ENCODE measurements at regions not wholly inside any gene's neighbourhood (a gene's known extent, or its start where the extent isn't known, plus 50 kb on each side); places are given as distances from the start of the nearest gene placed in this dataset.
A peak's percentile ranks its signal among the peaks of the same experiment; 100 is the strongest.

DNA sequence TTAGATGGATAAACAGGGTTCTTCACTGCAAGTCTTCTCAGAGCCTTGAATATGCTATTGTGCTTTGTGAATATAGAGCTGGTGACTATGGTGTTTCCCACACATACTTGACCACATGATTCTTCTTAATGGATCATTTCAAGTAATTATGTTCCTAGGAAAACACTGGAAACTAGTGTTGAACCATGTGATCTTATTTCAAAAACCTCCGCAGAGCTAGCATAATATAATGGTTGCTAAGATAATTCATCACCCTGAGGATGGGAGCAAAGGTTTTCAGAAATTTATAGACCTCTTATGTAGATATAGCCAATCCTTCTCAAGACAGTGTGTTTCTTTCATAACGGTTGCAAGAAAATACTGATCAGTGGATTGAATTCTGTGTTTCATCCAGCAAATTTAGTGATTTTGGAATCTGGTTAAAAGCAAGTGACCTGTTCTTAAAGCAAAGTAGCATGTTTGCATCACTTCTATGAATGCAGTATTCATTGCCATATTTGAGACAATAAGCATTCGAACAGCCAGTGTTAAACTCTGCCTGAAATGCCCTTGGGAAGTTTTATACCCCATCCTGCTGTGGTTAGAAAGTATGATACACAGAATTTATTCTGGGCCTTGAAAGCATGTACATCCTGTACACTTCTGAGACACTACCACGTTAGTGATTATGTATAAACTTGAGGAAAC is 341.0 kb upstream of the E2F7 start:
- no peak for DNase-seq (ENCODE audit: low read depth)

DNA sequence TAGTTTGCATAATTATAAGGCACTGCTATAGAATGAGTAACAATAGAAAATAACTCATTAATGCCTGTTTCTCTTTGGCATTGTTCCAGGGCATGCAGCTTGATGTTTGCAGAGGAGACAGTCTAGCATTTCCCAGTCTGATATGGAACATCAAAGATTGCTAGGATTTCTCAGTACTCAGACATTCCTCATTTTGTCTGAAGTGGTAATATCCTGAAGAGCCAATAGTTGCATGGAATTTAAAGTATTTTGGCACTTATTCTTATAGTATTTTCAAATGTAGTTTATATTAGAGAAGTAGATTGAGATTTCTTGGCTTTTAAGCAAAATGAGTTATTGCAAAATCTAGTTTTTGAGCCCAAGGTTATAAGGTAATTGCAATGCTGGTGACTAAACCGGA is 337.3 kb upstream of the E2F7 start:
- no peak for DNase-seq (ENCODE audit: low read depth)

DNA sequence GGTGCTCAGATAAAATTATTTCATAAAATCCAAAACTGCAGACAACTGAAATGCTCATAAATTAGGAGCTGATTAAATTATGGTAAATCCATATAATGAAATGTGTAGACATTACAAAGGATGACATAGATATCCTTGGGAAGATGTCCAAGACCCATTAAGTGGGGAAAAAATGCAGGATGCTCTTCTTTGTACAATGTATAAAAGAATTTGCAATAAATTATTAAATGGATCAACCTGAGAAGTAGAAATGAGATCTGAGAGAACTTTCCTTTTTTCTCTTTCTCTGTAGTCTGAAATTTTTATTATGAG is 336.4 kb upstream of the E2F7 start:
- no peak for DNase-seq (ENCODE audit: low read depth)

- DNase-seq (ENCODE audit: low read depth) = no peak
These were observed 335.8 kb upstream of the E2F7 start for GRCh38 chr12:77401064-77401769.

- DNase-seq (ENCODE audit: low read depth) = no peak
These were observed 327.2 kb upstream of the E2F7 start for GRCh38 chr12:77392467-77393088.

- no peak for DNase-seq (ENCODE audit: low read depth)
These were observed 323.3 kb upstream of the E2F7 start for GRCh38 chr12:77388445-77389265.

DNA sequence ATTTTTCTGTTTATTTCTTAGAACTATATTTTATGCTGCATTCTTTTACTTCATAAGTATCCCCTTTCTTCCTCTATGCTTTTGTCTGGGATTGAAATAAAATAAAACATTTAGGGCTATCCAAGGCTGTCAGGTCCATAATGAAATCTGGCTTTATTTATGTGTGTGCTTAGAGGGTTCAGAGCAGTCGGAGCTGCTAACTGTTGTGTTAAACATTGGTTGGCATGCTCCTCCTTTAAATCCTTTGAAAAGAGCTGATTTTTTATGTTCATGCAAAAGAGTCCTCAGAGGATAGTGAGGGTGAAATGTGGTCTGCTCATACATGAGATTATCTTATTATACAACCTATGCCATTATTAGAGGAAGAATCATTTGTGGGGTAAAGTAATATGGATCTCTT is 322.3 kb upstream of the E2F7 start:
- DNase-seq (ENCODE audit: low read depth) = no peak

DNA sequence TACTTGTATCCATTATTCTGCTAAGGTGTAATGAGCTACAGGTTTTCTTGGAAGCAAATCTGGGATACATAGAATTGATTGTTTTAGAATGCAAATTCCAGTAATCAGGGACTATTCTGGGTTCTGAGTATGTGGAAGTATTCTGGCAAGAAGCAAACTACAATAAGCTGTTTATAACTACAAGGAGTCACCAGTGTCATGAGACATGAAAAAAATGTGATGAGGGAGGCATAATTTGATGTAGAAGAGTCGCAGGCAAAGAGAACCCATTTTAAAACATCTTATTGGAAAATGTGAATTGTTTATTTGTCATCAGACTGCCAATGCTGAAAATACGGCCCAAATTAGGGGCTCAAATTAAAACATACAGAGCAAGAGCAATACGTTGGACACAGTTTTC is 321.8 kb upstream of the E2F7 start:
- DNase-seq (ENCODE audit: low read depth) = no peak

DNA sequence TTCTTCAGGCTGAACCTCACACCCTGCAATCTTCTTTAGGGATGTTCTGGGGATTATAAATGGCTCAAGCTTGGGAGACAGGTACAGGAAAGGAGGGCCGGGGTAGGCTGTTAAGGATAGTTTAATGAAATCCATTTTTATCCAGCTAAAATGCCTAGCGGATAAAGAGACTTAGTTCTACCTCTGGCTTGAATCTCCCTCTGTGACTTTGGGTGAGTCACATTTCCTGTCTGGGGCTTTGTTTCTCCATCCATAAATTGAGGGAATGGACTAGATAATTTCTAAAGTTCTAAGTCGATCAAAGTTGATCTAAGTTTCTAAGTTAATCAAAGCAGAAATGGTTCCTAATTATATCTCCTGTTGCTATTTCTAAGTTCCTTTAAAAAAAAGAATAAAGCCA is 319.6 kb upstream of the E2F7 start:
- DNase-seq (ENCODE audit: low read depth) = peak; percentile 37

- no peak for DNase-seq (ENCODE audit: low read depth)
These were observed 316.9 kb upstream of the E2F7 start for GRCh38 chr12:77382096-77382742.

DNA sequence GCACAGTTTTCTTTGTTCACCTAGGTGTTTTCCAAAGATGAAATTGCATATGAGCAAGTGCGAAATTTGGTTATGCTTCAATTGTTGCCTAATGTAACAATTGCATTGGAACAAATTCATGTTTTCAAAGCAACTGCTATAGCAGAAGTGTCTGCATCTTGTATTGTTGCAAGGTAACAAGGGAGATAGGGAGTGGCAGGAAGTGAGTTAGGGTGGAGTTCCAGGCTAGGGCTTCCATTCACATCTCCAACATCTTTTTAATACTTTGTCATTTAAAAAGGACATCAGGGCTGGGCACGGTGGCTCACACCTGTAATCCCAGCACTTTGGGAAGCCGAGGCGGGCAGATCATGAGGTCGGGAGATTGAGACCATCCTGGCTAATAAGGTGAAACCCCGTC is 312.3 kb upstream of the E2F7 start:
- no peak for DNase-seq (ENCODE audit: low read depth)

DNA sequence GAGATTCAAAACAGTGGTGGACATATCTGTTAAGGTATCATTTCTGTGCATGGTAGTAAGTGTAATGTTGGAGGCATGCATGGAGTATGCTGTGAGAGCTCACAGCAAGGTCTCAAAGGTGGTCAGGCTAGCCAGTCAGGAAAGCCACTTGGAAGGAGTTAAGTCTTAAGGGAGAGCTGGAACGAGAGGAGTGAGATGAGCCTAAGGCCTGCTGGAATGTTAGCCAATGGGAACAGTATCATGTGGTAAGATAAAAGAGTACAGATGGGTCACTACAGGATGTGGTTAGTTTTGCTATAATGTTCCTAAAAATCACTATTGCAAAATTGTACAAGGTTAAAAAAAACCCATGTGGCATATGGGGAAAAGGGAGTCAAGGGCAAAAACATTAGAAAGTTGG is 311.7 kb upstream of the E2F7 start:
- no peak for DNase-seq (ENCODE audit: low read depth)

DNA sequence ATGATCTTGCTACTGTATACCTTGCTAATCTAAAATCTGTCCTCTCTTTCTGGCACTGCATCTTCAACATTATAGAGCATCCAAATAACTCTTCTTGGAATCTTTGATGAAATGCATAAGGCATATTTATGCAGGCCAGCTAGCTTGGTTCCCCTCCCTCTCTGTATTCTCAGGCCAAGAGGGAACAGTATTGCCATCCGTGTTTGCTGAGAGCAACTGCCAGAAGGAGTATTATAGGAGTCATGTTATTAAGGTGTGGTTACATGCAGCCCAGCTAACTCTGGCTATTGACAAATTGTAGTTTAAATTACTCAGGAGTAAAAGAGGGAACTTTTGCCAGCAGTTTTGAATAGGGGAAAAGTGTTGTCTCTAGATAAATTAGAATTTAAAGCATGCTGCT is 309.3 kb upstream of the E2F7 start:
- no peak for DNase-seq (ENCODE audit: low read depth)

DNA sequence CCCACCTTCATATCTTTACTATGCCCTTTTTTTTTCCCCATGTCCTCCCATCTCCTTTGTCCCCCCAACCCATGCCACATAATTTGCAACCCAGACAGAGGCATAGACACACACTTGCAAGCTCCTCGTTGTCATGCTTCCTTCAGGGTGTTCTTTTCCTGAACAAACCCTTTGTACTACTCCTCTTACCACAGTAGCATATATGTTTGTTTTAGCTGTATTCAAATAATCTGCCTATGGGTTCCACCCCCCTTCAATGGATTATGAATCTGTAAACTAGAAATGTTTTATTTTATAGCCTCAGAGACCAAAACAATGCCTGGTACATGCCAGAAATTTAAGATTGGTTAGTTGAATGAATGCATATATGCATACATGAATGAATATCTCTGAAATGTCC is 307.1 kb upstream of the E2F7 start:
- no peak for DNase-seq (ENCODE audit: low read depth)

DNA sequence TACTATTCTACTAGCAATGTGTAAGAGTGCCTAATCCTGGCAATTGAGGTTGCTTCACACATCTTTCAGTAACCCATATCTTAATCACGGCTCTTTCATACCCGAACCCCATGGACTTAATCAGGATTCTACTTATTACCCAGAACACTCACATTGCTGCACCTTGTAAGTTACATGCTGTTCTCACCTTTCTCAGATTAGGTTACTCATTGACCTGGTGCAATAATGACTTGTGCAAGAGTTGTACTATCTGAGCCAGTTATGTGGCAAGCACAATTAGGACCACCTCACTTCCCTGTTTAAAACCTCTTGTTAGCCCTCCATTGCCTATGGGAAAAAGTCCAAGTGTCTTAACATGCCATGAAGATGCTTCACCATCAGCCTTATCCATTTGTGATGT is 306.7 kb upstream of the E2F7 start:
- DNase-seq (ENCODE audit: low read depth) = no peak

- no peak for DNase-seq (ENCODE audit: low read depth)
These were observed 303.0 kb upstream of the E2F7 start for GRCh38 chr12:77368379-77368778.

- no peak for DNase-seq (ENCODE audit: low read depth)
These were observed 301.2 kb upstream of the E2F7 start for GRCh38 chr12:77366616-77367015.

- DNase-seq (ENCODE audit: low read depth) = no peak
These were observed 299.0 kb upstream of the E2F7 start for GRCh38 chr12:77364400-77364799.

GRCh38 chr12:77362509-77363210 is 297.3 kb upstream of the E2F7 start:
- no peak for DNase-seq (ENCODE audit: low read depth)

GRCh38 chr12:77357655-77358054 is 292.3 kb upstream of the E2F7 start:
- DNase-seq (ENCODE audit: low read depth) = no peak

- DNase-seq (ENCODE audit: low read depth) = no peak
These were observed 289.5 kb upstream of the E2F7 start for GRCh38 chr12:77354766-77355362.
